HG03280 (cell line): ENCODE measurements at regions not wholly inside any gene's neighbourhood (a gene's known extent, or its start where the extent isn't known, plus 50 kb on each side); places are given as distances from the start of the nearest gene placed in this dataset.
"Not testable (repeated sequence)": the region's sequence is repeated elsewhere in the genome, so short reads cannot be mapped to it uniquely, and the experiment has no call there.

Source experiments
- ATAC-seq: cut with Tn5 transposase; IDR thresholded peaks from one replicate; pipeline ENCODE4 v1.9.1; 2021; ENCODE audit warnings: mild to moderate bottlenecking, moderate library complexity; ENCODE audit not compliant: unreplicated experiment

- no peak for ATAC-seq
These were observed 114.0 kb upstream of the MTAP start for GRCh38 chr9:21688108-21689102.

GRCh38 chr9:21689854-21690253 lies 112.6 kb upstream of the MTAP start:
- ATAC-seq = no peak

GRCh38 chr9:21690561-21690960 lies 111.9 kb upstream of the MTAP start:
- no peak for ATAC-seq

DNA sequence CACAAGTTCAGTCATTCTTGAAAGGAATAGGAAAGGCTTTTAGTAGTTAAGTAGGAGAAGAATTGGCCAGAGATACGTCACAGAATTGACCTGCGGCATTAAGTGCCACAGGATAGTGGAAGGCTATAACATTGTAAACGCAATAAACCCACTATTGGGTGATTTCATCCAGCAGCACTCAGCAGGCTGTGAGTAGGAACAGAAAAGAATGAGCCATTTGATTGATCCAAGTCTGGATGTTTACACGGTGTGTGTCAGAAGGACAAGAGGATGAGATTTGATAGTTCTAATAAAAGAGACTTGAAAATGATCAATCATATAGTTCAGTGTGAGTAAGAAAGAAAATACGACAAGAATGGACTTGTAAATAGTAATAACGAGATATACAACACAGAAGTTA lies 110.0 kb upstream of the MTAP start:
- no peak for ATAC-seq

GRCh38 chr9:21694424-21694823 lies 108.0 kb upstream of the MTAP start:
- no peak for ATAC-seq

- no peak for ATAC-seq
These were observed 107.0 kb upstream of the MTAP start for GRCh38 chr9:21695443-21695842.

GRCh38 chr9:21695874-21696341 lies 106.5 kb upstream of the MTAP start:
- ATAC-seq = no peak

DNA sequence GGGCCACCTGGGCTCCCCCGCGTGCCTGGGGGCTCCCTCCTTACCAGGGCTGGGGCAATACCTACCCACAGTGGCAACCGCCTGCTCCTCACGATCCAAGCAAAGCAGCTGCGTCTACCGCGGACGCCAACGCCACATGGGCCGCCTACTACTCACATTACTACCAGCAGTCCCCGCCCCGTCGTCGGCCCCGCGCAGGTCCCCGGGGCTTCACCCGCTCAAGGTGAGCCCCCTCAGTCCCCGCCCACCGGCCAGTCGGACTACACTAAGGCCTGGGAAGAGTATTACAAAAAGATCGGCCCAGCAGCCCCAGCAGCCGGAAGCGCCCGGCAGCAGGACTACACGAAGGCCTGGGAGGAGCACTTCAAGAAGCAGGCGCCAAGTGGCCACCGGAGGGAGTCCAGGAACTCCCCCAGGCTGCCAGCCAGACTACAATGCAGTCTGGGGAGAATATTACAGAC lies 106.0 kb upstream of the MTAP start:
- ATAC-seq = no peak

DNA sequence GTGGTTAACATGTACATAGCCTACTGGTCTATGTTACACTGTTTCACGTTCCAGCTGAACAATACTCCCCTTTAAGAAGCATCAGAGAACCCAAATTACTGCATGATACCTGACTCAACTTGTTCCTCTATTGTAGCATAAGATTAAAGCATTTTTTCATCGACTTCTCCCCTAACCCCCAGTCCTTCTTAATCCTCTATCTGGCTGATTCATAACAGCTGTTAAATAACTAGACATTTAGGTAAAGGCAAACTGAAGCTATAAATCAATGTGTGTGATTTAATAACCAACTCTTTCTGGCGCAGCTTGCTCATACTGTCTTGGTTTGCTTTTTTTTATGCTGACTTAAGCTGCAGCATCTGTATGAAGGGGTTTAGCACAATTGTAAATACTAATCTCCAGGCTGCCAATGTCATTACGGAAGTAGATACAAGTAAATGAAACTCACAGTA lies 94.2 kb upstream of the MTAP start:
- ATAC-seq = no peak

GRCh38 chr9:21708856-21709255 lies 93.6 kb upstream of the MTAP start:
- no peak for ATAC-seq

- ATAC-seq = peak; percentile 59
These were observed 92.9 kb upstream of the MTAP start for GRCh38 chr9:21709464-21710058.

GRCh38 chr9:21710548-21711191 lies 91.8 kb upstream of the MTAP start:
- no peak for ATAC-seq

GRCh38 chr9:21711504-21711903 lies 90.9 kb upstream of the MTAP start:
- no peak for ATAC-seq

- no peak for ATAC-seq
These were observed 87.0 kb upstream of the MTAP start for GRCh38 chr9:21715408-21715807.

DNA sequence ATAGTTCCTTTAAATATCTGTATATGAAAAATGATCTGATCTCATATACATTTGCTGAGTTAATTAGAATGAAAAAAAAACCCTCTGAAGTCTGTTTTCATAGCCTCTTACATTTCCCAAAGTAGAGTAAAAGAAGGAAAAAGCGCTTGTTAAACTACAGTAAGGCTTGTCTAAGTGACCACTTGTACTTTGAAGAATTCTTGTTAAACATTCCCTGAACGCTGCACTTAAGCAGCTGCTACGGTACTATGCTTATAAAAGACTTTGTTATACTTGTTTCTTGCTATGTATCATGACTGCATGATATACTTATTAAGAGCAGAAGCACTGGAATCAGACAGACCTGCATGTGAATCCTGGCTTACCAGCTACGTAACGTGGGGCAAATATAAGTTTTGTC lies 81.7 kb upstream of the MTAP start:
- no peak for ATAC-seq

GRCh38 chr9:21727411-21727810 lies 75.0 kb upstream of the MTAP start:
- ATAC-seq = not testable (repeated sequence)

- no peak for ATAC-seq
These were observed 73.7 kb upstream of the MTAP start for GRCh38 chr9:21728781-21729180.

- ATAC-seq = no peak
These were observed 72.8 kb upstream of the MTAP start for GRCh38 chr9:21729648-21730047.

DNA sequence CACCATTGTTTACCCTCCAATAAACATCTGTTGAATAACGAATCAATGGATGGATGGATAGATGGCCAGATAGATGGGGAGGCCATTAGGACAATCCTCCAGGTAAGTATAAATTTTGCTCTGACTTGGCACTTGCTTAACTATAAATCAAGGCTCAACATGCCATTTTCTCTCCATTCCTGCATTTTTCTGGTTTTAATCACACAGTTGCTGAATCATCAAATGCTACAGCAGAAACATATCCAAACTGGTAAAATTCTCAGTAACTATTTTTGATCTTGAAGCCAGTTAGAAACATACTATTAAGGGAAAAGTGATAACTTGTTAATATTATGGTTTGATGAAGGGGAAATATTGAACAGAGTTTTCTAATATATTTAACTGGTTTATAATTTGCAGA lies 71.5 kb upstream of the MTAP start:
- no peak for ATAC-seq

DNA sequence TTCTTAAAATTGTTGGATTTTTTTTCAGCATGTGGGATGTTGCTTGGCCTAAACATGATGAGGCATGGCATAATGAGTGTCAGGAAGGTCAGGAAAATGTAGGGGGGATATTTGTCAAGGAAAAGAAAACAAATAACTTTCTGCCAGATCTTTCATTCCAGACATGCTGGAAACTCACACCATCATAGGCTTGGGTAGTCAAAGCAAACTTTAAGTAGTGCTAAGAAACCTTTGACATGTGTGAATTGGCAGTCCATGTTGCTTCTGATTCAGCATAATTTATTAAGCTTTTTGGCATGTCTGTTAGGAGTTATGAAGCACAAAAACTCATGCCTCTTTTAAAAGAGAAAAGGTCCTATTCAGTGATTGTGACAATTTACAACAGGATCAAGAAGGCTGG lies 61.3 kb upstream of the MTAP start:
- no peak for ATAC-seq

DNA sequence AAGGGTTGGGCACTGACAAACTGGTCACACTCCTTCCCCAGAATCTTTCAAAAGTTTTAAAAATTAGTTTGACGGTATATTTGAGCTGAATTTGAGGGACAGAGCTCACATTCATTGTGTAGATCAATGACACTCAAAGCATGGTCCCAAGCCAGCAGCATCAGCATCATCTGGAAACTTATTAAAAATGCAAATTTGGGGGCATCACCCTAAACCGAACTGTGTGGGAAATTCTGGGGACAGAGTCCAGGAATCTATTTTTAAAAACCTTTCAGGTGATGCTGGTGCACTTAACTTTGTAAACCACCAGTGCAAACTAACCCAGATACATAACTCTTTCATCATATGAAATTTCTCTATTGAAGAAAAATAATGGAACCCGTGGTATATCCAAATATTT lies 58.1 kb upstream of the MTAP start:
- no peak for ATAC-seq
